ENCODE measurements at regions not wholly inside any gene's neighbourhood (a gene's known extent, or its start where the extent isn't known, plus 50 kb on each side); places are given as distances from the start of the nearest gene placed in this dataset.
"Not testable (repeated sequence)": the region's sequence is repeated elsewhere in the genome, so short reads cannot be mapped to it uniquely, and the experiment has no call there.

DNA sequence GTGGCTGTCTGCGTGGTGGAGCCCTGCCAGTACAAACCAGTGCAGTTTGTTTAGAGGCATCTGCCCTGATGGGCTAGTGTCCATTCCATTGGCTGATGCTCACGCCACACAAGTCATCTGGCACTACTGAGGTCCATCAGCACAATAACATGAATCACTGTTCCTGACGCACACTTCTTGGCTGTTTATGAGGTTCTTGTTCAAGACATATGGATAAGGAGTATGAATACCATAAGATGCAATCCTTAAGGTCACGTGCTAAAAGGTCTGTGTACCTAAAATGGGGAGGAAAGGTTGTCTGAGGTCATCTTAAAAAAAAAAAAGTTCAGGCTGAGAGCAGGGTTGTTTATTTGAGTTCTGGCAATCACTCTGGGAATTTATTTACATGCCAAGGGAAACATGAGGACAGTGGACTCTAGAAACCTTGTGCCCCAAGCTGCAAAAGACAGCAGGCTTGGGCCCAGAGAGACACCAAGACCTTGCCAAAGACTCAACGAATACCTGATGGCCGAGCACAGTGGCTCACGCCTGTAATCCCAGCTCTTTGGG lies 54.1 kb upstream of the SHLD1 start:
- H3K9me3 Mint-ChIP-seq = no peaks in the 10 kb centered on the region
- no peak for DNase-seq (ENCODE audit: low spot score in 2 of 2)
- no peaks in the 10 kb centered on the region for H3K4me1 Mint-ChIP-seq
- no peak overlapping the region for H3K4me3 Mint-ChIP-seq
- no peak for ATAC-seq (replicated peaks; ENCODE audit: extremely low read depth, poor library complexity, severe bottlenecking)
- H3K27ac Mint-ChIP-seq (ENCODE audit: low read depth) = no peak overlapping the region
- H3K27me3 Mint-ChIP-seq = no peaks in the 10 kb centered on the region
- no peaks in the 10 kb centered on the region for H3K36me3 Mint-ChIP-seq (ENCODE audit: insufficient read depth)

DNA sequence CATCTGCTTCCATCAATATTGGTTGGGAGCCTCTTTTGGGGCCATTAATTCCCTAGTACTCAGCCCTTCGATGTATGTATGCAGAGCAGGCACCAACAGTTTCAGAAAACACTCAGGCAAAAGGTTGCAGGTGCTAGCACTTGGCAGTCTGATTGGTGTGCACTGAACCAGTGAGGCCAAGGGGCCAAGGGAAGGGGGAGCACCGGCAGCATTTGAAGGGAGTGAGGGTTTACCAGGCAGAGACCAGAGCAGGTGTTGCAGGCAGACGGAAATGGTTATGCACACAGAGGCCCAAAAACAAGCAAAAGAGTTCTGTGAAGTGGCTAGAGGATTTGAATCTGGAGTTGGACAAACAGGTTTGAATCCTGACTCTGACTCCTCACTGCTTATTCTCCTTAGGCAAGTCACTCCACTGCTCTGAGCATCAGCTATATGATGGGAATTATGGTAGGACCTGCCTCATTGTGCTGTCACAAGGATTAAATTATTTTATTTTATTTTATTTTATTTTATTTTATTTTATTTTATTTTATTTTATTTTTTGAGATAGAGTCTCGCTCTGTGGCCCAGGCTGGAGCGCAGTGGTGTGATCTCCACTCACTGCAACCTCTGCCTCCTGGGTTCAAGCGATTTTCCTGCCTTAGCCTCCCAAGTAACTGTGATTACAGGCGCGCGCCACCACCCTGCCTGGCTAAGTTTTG lies 58.1 kb upstream of the SHLD1 start:
- Mint-ChIP-seq H3K36me3 (ENCODE audit: insufficient read depth) (no peaks in the 10 kb centered on the region), H3K9me3 (no peaks in the 10 kb centered on the region), H3K4me3 (no peak overlapping the region), H3K27me3 (no peaks in the 10 kb centered on the region), H3K4me1 (no peaks in the 10 kb centered on the region), H3K27ac (ENCODE audit: low read depth) (no peak overlapping the region)
- ATAC-seq (replicated peaks; ENCODE audit: extremely low read depth, poor library complexity, severe bottlenecking) = no peak
- DNase-seq (ENCODE audit: low spot score in 2 of 2) = no peak

- no peak for DNase-seq (ENCODE audit: low spot score in 2 of 2)
- H3K9me3 Mint-ChIP-seq = no peaks in the 10 kb centered on the region
- no peaks in the 10 kb centered on the region for H3K36me3 Mint-ChIP-seq (ENCODE audit: insufficient read depth)
- no peak for ATAC-seq (replicated peaks; ENCODE audit: extremely low read depth, poor library complexity, severe bottlenecking)
- H3K4me3 Mint-ChIP-seq = no peak overlapping the region
- no peaks in the 10 kb centered on the region for H3K4me1 Mint-ChIP-seq
- H3K27ac Mint-ChIP-seq (ENCODE audit: low read depth) = no peak overlapping the region
- no peaks in the 10 kb centered on the region for H3K27me3 Mint-ChIP-seq
Observed at GRCh38 chr20:5689463-5689862, 60.7 kb upstream of the SHLD1 start.

DNA sequence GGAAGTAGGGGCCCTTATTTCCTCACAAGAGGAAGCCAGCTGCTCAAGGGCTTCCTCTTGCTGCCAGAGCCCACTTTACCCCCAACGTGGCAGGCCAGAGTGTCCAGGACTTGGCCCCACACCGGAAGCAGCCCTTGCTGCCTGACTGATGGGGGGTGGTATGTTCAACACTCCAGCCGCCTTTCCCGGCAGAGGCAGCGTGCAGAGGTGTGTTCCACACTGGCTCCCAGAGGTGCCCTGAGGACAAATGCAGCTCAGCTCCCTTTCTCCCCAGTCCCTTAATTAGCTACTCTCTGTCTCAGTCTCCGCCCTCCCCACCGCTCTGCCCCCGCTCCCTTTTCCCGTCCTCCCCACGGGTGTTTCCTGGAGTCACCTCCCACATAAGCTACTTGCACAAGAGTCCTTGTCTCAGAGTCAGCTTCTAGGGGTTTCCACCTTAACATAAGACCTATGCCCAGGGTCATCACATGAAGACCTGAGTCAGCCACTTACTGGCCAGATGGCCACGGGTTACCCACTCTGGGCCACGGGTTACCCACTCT lies 61.7 kb upstream of the SHLD1 start:
- H3K4me1 Mint-ChIP-seq = no peaks in the 10 kb centered on the region
- H3K27ac Mint-ChIP-seq (ENCODE audit: low read depth) = no peak overlapping the region
- DNase-seq (ENCODE audit: low spot score in 2 of 2) = no peak
- H3K36me3 Mint-ChIP-seq (ENCODE audit: insufficient read depth) = no peaks in the 10 kb centered on the region
- no peak for ATAC-seq (replicated peaks; ENCODE audit: extremely low read depth, poor library complexity, severe bottlenecking)
- H3K4me3 Mint-ChIP-seq = no peak overlapping the region
- H3K9me3 Mint-ChIP-seq = no peaks in the 10 kb centered on the region
- H3K27me3 Mint-ChIP-seq = no peaks in the 10 kb centered on the region

- H3K9me3 Mint-ChIP-seq = no peaks in the 10 kb centered on the region
- no peak for DNase-seq (ENCODE audit: low spot score in 2 of 2)
- no peak overlapping the region for H3K4me3 Mint-ChIP-seq
- no peak overlapping the region for H3K27ac Mint-ChIP-seq (ENCODE audit: low read depth)
- no peaks in the 10 kb centered on the region for H3K4me1 Mint-ChIP-seq
- H3K27me3 Mint-ChIP-seq = no peaks in the 10 kb centered on the region
- ATAC-seq (replicated peaks; ENCODE audit: extremely low read depth, poor library complexity, severe bottlenecking) = no peak
- no peaks in the 10 kb centered on the region for H3K36me3 Mint-ChIP-seq (ENCODE audit: insufficient read depth)
Observed at GRCh38 chr20:5687884-5688283, 62.3 kb upstream of the SHLD1 start.

DNA sequence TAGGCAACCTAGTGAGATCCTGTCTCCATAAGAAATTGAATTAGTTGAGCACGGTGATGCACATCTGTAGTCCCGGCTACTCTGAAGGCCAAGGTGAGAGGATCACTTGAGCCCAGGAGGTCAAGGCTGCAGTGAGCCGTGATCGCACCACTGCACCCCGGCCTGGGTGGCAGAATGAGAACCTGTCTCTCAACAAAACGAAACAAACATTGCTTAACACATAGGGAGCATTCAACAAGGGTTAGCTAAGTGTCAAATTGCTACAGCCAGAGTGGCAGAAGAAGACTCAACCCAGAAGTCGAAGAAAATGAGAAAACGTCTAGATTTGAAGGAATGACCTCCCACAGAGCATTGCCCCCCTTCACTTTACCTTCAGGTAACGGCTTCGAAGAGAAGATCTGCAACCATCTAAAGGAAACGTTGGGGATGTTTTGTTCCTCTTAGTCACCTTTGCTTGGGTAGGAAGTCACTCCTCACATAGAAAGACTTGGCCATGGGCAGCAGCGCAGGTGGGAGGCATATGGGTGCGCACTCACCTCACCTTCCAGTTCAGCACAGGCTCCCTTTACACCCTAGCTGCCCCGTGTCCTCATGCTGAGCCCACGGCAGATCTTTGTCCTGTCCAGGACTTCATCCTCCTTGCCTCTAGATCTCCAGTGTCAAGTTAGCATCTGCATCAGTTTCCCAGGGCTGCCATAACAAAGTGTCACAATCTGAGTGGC lies 63.7 kb upstream of the SHLD1 start:
- ATAC-seq (replicated peaks; ENCODE audit: extremely low read depth, poor library complexity, severe bottlenecking) = no peak
- Mint-ChIP-seq H3K9me3 (no peaks in the 10 kb centered on the region), H3K36me3 (ENCODE audit: insufficient read depth) (no peaks in the 10 kb centered on the region), H3K4me3 (no peak overlapping the region), H3K27me3 (no peaks in the 10 kb centered on the region), H3K27ac (ENCODE audit: low read depth) (no peak overlapping the region), H3K4me1 (no peaks in the 10 kb centered on the region)
- DNase-seq (ENCODE audit: low spot score in 2 of 2) = no peak

DNA sequence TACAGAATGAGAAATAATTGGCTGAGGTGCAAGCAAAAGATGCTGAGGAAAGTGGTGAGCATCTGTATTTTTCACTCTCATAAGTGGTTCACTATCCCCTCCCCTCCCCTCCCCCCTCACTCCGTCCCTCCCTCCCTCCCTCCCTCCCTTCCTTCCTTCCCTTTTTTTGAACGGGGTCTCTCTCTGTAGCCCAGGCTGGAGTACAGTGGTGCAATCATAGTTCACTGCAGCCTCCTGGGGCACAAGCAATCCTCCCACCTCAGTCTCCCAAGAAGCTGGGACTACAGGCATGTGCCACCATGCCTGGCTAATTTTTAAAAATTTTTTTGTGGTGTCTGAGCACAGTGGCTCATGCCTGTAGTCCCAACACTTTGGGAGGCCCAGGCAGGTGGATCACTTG lies 67.6 kb upstream of the SHLD1 start:
- H3K4me1 Mint-ChIP-seq; H3K27me3 Mint-ChIP-seq; H3K36me3 Mint-ChIP-seq (ENCODE audit: insufficient read depth); H3K27ac Mint-ChIP-seq (ENCODE audit: low read depth); ATAC-seq (replicated peaks; ENCODE audit: extremely low read depth, poor library complexity, severe bottlenecking); H3K4me3 Mint-ChIP-seq; H3K9me3 Mint-ChIP-seq; DNase-seq (ENCODE audit: low spot score in 2 of 2): not testable (repeated sequence)

DNA sequence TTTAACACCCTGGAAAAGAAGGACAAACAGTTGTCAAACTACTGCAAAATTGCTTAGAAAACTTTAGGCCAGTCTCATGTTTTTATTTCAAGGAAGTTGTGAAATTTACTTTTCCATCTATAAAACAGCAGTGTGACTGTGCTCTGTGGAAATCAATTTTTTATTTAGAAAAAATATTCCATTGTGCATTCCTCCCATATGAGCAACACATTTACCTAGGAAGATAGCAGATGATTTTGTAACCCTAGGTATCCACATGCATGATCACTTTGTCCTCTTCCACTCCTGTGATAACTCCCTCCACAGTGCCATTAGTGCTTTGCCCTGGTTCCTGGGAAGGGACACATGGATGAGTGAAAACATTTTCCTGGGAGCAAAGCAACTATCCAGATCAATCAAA lies 69.4 kb upstream of the GPCPD1 start:
- DNase-seq (ENCODE audit: low spot score in 2 of 2) (no peak), ATAC-seq (replicated peaks; ENCODE audit: extremely low read depth, poor library complexity, severe bottlenecking) (no peak)
- Mint-ChIP-seq H3K27ac (ENCODE audit: low read depth) (no peak overlapping the region), H3K4me3 (no peak overlapping the region), H3K9me3 (no peaks in the 10 kb centered on the region), H3K36me3 (ENCODE audit: insufficient read depth) (no peaks in the 10 kb centered on the region), H3K27me3 (no peaks in the 10 kb centered on the region), H3K4me1 (no peaks in the 10 kb centered on the region)

DNA sequence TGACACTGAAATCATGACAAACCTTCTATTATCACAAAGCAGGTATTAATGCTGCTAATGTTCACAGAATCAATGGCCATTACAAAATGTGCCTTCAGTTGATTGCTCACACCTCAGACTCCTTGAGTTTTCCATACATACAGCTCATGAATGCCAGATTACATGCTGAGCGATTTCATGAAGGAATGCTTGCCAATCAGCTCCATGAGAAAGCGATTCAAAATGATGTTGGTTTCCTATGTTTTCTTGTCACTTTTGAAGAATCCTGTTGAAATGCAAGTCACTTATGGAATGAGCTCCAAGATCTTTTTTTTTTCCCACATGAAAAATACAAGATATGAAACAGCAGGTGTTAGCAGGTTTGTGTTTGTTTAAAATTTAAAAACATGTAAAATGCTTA lies 68.0 kb upstream of the GPCPD1 start:
- no peak for DNase-seq (ENCODE audit: low spot score in 2 of 2)
- no peaks in the 10 kb centered on the region for H3K36me3 Mint-ChIP-seq (ENCODE audit: insufficient read depth)
- ATAC-seq (replicated peaks; ENCODE audit: extremely low read depth, poor library complexity, severe bottlenecking) = no peak
- H3K4me3 Mint-ChIP-seq = no peak overlapping the region
- H3K9me3 Mint-ChIP-seq = no peaks in the 10 kb centered on the region
- no peaks in the 10 kb centered on the region for H3K4me1 Mint-ChIP-seq
- H3K27me3 Mint-ChIP-seq = no peaks in the 10 kb centered on the region
- no peak overlapping the region for H3K27ac Mint-ChIP-seq (ENCODE audit: low read depth)

DNA sequence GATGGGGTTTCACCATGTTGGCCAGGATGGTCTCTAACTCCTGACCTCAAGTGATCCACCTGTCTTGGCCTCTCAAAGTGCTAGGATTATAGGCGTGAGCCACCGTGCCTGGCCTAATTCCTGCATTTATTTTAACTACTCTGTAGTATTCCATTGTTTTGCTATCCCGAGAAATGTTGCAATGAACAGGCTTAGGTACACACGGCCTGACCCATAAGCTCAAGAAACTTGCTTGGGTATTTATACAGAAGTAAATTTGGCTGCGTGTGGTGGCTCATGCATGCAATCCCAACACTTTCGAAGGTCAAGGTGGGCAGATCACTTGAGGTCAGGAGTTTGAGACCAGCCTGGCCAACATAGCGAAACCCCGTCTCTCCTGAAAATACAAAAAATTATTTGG lies 67.1 kb upstream of the GPCPD1 start:
- not testable (repeated sequence) for H3K4me1 Mint-ChIP-seq; H3K27me3 Mint-ChIP-seq; H3K9me3 Mint-ChIP-seq; H3K27ac Mint-ChIP-seq (ENCODE audit: low read depth); H3K36me3 Mint-ChIP-seq (ENCODE audit: insufficient read depth); ATAC-seq (replicated peaks; ENCODE audit: extremely low read depth, poor library complexity, severe bottlenecking); DNase-seq (ENCODE audit: low spot score in 2 of 2); H3K4me3 Mint-ChIP-seq

DNA sequence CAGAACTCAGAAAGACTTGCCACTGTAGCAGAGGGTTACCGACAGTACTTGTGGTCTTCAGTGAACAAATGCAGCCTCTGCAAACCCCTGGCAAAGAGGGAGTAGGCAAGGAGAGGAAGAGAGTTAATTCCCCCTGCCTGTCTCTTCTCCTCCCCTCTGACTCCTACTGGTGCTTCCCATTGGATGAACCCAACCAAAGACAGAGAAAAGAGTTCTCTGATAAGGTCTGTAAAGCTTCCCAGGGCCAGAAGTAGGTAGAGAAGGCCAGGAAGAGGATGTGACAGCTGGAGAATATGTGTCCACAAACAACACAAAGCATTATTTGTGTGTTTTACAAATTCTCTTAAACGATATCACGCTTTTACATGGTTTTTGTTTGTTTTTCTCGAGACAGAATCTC lies 66.6 kb upstream of the GPCPD1 start:
- ATAC-seq (replicated peaks; ENCODE audit: extremely low read depth, poor library complexity, severe bottlenecking) = no peak
- Mint-ChIP-seq H3K36me3 (ENCODE audit: insufficient read depth) (no peaks in the 10 kb centered on the region), H3K4me1 (no peaks in the 10 kb centered on the region), H3K4me3 (no peak overlapping the region), H3K27me3 (no peaks in the 10 kb centered on the region), H3K9me3 (no peaks in the 10 kb centered on the region), H3K27ac (ENCODE audit: low read depth) (no peak overlapping the region)
- no peak for DNase-seq (ENCODE audit: low spot score in 2 of 2)

GRCh38 chr20:5675103-5676091 lies 64.6 kb upstream of the GPCPD1 start:
- no peak for ATAC-seq (replicated peaks; ENCODE audit: extremely low read depth, poor library complexity, severe bottlenecking)
- H3K4me3 Mint-ChIP-seq = no peak overlapping the region

More at GRCh38 chr20:5675103-5676091, 64.6 kb upstream of the GPCPD1 start:
- H3K27me3 Mint-ChIP-seq = no peaks in the 10 kb centered on the region
- DNase-seq (ENCODE audit: low spot score in 2 of 2) = no peak
- no peak overlapping the region for H3K27ac Mint-ChIP-seq (ENCODE audit: low read depth)
- H3K4me1 Mint-ChIP-seq = no peaks in the 10 kb centered on the region
- no peaks in the 10 kb centered on the region for H3K9me3 Mint-ChIP-seq
- H3K36me3 Mint-ChIP-seq (ENCODE audit: insufficient read depth) = no peaks in the 10 kb centered on the region
